Prostate gland (tissue), 2 donors: ENCODE measurements at regions not wholly inside any gene's neighbourhood (a gene's known extent, or its start where the extent isn't known, plus 50 kb on each side); places are given as distances from the start of the nearest gene placed in this dataset.

ENCODE experiments used
- DNase-seq: peaks from one replicate; pipeline ENCODE4 v3.0.0-alpha.2; 2019; ENCODE audit warnings: low spot score
- H3K27ac ChIP-seq, 2 donors: fragments of 200-600 bp; sonication (generic); 2 replicates each; pipeline ENCODE4 v1.5.1; 2017 to 2019
- H3K27me3 ChIP-seq: fragments of 200-600 bp; sonication (generic); replicated peaks from 2 replicates; pipeline ENCODE4 v1.5.1; 2019; ENCODE audit not compliant: insufficient read depth
- H3K36me3 ChIP-seq, 2 donors: fragments of 200-600 bp; sonication (generic); 1 replicate in 1 of 2; 2 replicates in 1 of 2; pipeline versions ENCODE4 v1.5.1 to v1.8.1; 2017 to 2019
- H3K4me1 ChIP-seq: fragments of 200-600 bp; sonication (generic); replicated peaks from 2 replicates; pipeline ENCODE4 v1.5.1; 2019
- H3K4me3 ChIP-seq, 2 donors: fragments of 200-600 bp; sonication (generic); 2 replicates each; pipeline ENCODE4 v1.5.1; 2017 to 2019
- H3K9me3 ChIP-seq: fragments of 200-600 bp; sonication (generic); 2 replicates; pipeline ENCODE4 v1.5.1; 2017
- POLR2A ChIP-seq: fragments of 450-650 bp; IDR thresholded peaks from one replicate; pipeline ENCODE4 v1.6.1; 2016; ENCODE audit warnings: antibody characterized with exemption, mild to moderate bottlenecking
- POLR2AphosphoS5 ChIP-seq: sonication (generic); formaldehyde crosslinking; IDR thresholded peaks from one replicate; pipeline ENCODE4 v1.6.1; 2017; ENCODE audit warnings: antibody characterized with exemption
- WGBS: methylation state at CpG from one replicate; pipeline ENCODE4 v1.1.5; 2018; 5-methylcytosine and 5-hydroxymethylcytosine counted together
- intact Hi-C: fragments of 100-400 bp; cut with DNase I; formaldehyde crosslinking; loops from one replicate; pipeline ENCODE4 v1.14.2; 2022
- TF ChIP-seq, protein P1 (sequence below), 4 experiments: fragments of 200-600 bp in 2 of 4; fragments of 450-650 bp in 2 of 4; sonication (generic) in 2 of 4; IDR thresholded peaks; 1 replicate in 3 of 4; 2 replicates in 1 of 4; pipeline ENCODE4 v1.5.1; 2016 to 2019; ENCODE audit warnings: antibody characterized with exemption in 4 of 4, mild to moderate bottlenecking in 2 of 4, moderate library complexity in 2 of 4

DNA sequence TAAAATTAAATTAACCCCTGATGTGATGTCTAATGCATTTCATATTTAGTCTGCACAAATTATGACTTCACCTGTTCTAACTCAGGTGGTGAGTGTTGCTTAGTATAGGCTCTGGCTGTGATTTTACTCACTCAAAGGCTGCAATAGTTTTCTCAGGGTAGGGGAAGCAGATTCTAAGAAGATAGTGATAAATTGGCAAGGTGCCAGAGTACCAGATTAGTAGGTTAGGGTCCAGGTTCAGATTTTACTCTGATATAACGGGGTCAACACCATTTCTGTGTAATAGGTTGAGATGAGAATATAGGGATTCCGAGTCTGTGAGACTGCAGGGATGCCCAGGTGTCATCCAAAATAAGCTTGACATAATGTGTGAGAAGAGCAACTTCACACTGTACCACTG lies 1049.6 kb downstream of the STIM2 start:
- TF ChIP-seq, protein P1, sequence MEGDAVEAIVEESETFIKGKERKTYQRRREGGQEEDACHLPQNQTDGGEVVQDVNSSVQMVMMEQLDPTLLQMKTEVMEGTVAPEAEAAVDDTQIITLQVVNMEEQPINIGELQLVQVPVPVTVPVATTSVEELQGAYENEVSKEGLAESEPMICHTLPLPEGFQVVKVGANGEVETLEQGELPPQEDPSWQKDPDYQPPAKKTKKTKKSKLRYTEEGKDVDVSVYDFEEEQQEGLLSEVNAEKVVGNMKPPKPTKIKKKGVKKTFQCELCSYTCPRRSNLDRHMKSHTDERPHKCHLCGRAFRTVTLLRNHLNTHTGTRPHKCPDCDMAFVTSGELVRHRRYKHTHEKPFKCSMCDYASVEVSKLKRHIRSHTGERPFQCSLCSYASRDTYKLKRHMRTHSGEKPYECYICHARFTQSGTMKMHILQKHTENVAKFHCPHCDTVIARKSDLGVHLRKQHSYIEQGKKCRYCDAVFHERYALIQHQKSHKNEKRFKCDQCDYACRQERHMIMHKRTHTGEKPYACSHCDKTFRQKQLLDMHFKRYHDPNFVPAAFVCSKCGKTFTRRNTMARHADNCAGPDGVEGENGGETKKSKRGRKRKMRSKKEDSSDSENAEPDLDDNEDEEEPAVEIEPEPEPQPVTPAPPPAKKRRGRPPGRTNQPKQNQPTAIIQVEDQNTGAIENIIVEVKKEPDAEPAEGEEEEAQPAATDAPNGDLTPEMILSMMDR (IDR thresholded peaks at IDR 0.05) = no peak
- TF ChIP-seq POLR2A = no peak
- TF ChIP-seq POLR2AphosphoS5 = no peak
- DNase-seq = no peak
- intact Hi-C loops = no loop called here
- no peak overlapping the region for H3K27ac ChIP-seq
- H3K4me3 ChIP-seq = no peak overlapping the region
- H3K4me1 ChIP-seq = no peaks in the 10 kb centered on the region
- H3K27me3 ChIP-seq = no peaks in the 10 kb centered on the region
- WGBS = 61% methylated on average over 2 of the region's 2 CpGs
- H3K9me3 ChIP-seq = no peaks in the 10 kb centered on the region
- no peaks in the 10 kb centered on the region for H3K36me3 ChIP-seq

DNA sequence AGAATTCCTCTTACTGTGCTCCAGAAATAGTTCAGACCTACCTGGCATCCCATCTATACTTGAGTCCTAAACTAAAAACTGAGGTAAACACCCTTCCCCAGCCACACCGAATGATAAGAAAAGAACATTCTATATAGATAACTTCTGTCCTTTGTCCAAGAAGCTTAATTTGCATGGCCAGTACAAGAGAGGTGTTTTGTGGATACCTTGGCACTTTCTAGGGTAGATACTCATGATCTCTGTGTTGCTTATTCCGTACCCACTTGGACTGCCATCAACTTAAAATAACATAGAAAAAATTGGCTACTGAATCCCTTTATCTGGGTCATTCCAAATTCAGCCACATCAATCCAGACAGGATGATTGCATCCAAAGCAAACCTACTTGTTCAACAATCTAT lies 1050.4 kb downstream of the STIM2 start:
- Histone ChIP-seq H3K36me3 (no peaks in the 10 kb centered on the region), H3K9me3 (no peaks in the 10 kb centered on the region), H3K4me3 (no peak overlapping the region), H3K4me1 (no peaks in the 10 kb centered on the region), H3K27ac (no peak overlapping the region), H3K27me3 (no peaks in the 10 kb centered on the region)
- intact Hi-C loops = no loop called here
- DNase-seq = no peak
- WGBS = 67% methylated on average over 2 of the region's 2 CpGs
- TF ChIP-seq POLR2AphosphoS5 (no peak), POLR2A (no peak)
- TF ChIP-seq, protein P1 (IDR thresholded peaks at IDR 0.05) = no peak

DNA sequence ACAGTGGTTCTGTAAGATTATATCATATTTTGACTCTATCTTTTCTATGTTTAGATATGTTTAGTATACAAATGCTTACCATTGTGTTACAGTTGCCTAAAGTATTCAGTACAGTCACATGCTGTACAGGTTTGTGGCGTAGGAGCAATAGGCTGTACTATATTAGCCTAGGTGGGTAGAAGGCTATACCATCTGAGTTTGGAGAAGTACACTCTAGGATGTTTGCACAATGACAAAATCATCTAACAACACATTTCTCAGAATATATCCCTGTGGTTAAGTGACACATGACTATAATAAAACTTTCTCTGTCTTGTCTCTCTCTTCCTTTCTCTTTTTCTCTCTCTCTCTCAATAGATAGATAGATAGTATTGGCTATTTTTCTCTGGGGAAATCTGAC lies 1053.1 kb downstream of the STIM2 start:
- intact Hi-C loops = no loop called here
- Histone ChIP-seq H3K27ac (no peak overlapping the region), H3K9me3 (no peaks in the 10 kb centered on the region), H3K36me3 (no peaks in the 10 kb centered on the region), H3K4me1 (no peaks in the 10 kb centered on the region), H3K4me3 (no peak overlapping the region), H3K27me3 (no peaks in the 10 kb centered on the region)
- TF ChIP-seq, protein P1 (IDR thresholded peaks at IDR 0.05) = no peak
- TF ChIP-seq POLR2AphosphoS5 (no peak), POLR2A (no peak)
- no peak for DNase-seq
- WGBS = 100% methylated on average over 1 of the region's 1 CpG

DNA sequence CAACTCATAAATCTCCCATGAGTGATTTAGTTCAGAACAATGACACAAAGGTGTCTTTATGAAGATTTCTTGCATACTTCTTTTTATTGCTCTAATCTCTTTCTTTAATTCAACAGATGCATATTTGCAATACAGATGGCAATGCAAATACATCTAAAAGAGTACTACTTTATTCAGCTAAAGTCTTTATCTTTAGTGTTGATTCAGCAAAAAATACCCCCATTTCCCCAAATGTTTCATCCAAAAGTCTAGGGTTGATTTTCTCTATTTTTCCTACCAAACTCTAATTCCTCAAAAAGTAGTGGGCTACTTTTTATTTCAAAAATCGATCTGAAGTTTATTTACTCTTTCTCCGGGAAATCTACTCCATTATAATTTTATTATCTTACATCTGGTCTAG lies 1055.2 kb downstream of the STIM2 start:
- Histone ChIP-seq H3K27me3 (no peaks in the 10 kb centered on the region), H3K36me3 (no peaks in the 10 kb centered on the region), H3K27ac (no peak overlapping the region), H3K4me3 (no peak overlapping the region), H3K9me3 (no peaks in the 10 kb centered on the region), H3K4me1 (no peaks in the 10 kb centered on the region)
- TF ChIP-seq POLR2AphosphoS5 (no peak), POLR2A (no peak)
- TF ChIP-seq, protein P1 (IDR thresholded peaks at IDR 0.05) = no peak
- no peak for DNase-seq
- intact Hi-C loops = no loop called here
- 71% methylated on average over 2 of the region's 2 CpGs for WGBS

DNA sequence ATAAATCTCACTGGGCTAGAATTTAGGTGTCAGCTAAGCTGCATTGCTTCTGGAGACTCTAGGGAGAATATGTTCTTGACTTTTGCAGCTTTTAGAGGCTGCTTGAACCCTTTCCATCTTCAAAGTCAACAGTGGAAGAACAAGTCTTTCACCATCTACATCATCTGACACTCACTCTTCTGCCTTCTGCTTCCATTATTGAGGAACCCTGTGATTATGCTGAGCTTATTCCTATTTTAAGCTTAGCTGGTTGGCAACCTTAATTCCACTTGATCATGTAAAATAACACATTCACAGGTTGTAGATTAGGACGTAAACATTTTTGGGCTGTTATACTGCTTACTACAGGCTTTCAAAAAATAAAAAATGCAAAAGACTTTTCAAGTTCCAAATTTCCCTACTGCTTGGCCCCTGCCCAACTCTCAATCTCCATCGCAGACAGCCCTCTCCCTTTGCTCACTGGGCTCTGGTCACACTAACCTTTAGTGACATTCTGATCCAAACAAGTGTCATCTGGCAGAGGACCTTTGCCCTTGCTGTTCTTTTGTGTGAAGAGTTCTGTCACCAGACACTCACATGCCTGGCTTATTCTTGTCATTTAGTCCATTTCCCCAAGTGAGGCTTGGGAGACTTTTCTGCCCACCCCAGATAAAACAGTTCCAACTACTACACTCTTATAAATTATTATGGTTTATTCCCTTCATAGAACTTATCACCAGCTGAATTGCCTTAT lies 1056.0 kb downstream of the STIM2 start:
- Histone ChIP-seq H3K27ac (no peak overlapping the region), H3K9me3 (no peaks in the 10 kb centered on the region), H3K36me3 (no peaks in the 10 kb centered on the region), H3K27me3 (no peaks in the 10 kb centered on the region), H3K4me3 (no peak overlapping the region), H3K4me1 (no peaks in the 10 kb centered on the region)
- WGBS = 57% methylated on average over 2 of the region's 2 CpGs
- intact Hi-C loops = no loop called here
- TF ChIP-seq, protein P1 (IDR thresholded peaks at IDR 0.05) = no peak
- no peak for TF ChIP-seq POLR2AphosphoS5
- no peak for TF ChIP-seq POLR2A
- no peak for DNase-seq
